ENCODE measurements at regions not wholly inside any gene's neighbourhood (a gene's known extent, or its start where the extent isn't known, plus 50 kb on each side); places are given as distances from the start of the nearest gene placed in this dataset.

DNA sequence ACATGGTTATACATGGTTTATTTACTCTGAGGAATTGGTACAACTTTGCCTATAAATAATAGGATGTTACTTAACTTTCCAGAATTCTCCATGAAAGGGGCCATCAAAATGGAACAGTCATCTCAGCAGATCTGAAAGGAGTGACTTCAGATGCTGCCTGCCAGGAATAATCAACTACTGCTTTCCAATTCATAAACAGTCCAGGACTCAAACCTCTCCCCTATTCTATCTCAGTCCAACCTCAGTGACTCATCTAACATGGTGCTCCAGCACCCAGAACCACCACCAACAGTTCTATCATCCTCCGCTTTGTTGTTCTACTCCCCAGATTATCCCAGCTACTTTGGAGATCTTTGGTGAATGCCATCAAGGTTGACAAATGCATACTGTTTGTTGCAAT, 221.5 kb upstream of the MPDZ start:
- in situ Hi-C loops (cut with HindIII; ENCODE audit: low sequenced_read_pairs): no loop called here
- DNase-seq (ENCODE audit: low spot score): no peak

DNA sequence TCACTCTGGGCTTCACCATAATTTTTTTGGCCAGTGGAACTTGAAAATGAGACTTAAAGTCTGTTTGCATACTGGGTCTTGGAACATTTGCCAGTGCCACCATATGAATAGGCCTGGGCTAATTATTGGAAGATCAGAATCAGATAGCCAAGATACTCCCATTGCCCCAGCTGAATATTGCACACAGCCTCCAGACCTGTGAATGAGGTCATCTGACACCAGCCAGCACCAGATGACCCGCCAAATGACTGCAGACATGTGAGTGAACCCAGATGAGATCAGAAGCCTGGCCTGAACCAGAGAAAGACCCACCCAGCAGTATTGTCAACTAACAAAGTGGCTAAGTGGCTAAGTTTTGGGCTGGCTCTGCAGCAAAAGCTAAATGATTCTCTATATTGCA, 220.5 kb upstream of the MPDZ start:
- DNase-seq (ENCODE audit: low spot score): no peak
- in situ Hi-C loops (cut with HindIII; ENCODE audit: low sequenced_read_pairs): no loop called here

GRCh38 chr9:13493697-13494096, 214.2 kb upstream of the MPDZ start:
- in situ Hi-C loops (cut with HindIII; ENCODE audit: low sequenced_read_pairs): no loop called here
- DNase-seq (ENCODE audit: low spot score): no peak

DNA sequence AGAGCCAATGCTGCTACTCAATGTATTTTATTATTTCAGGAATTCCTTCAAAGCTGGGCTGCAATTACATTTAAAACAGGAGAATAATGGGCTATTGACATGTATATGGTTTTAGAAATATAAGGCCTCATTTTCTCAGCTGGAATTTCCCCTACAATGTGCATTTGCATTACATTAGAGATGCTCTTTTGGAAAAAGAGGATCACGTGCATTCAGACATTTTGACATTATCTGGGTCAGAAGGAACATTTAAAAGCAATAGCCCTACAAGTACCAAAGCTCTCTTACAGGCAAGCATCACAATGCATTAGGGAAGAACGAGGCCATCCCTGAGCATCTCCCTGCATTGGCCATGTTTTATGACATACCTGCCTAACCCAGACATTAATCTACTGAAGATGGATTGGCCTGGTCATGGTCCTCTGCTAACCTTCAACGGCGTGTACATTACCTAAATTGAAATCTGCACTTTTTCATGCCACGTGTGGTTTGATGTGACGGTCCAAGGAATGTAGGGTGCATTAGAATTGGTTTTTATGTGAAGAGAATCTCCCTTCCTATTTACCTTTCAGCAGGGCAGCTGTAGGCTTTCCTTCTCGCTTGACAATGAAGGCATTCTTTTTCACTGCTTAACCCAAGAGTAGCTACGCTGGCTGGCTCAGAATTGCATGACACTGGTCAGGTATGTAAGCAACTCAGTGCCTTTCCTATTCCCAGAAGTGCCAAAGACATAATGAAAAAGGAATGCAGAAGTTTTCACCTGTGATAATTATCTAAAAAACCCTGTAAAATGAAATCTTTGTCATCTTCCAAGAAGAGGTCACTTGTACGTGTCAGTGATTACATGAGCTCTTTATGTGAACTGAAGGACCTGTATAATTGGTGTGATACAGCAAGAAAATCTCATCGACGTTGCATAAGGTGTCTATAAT, 212.3 kb upstream of the MPDZ start:
- in situ Hi-C loops (cut with HindIII; ENCODE audit: low sequenced_read_pairs): no loop called here
- DNase-seq (ENCODE audit: low spot score): no peak

DNA sequence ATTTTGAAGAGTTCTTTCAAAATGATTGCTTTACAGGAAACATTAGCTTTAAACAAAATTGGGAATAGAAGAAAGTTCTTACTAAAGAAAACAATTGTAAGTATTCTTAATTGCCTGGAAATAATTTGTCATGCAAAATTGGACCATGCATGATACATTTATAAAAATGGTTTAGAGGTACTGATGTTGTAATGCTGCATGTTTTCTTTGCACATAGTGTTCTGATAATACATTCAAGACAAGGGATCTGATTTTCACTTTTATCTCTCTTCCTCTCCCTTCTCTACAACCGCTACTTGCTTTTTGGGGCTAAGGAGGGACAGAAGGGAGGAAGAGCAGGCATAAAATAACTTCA, 211.6 kb upstream of the MPDZ start:
- in situ Hi-C loops (cut with HindIII; ENCODE audit: low sequenced_read_pairs): no loop called here
- DNase-seq (ENCODE audit: low spot score): no peak

GRCh38 chr9:13487936-13488335, 208.4 kb upstream of the MPDZ start:
- no peak for DNase-seq (ENCODE audit: low spot score)
- in situ Hi-C loops (cut with HindIII; ENCODE audit: low sequenced_read_pairs): no loop called here

DNA sequence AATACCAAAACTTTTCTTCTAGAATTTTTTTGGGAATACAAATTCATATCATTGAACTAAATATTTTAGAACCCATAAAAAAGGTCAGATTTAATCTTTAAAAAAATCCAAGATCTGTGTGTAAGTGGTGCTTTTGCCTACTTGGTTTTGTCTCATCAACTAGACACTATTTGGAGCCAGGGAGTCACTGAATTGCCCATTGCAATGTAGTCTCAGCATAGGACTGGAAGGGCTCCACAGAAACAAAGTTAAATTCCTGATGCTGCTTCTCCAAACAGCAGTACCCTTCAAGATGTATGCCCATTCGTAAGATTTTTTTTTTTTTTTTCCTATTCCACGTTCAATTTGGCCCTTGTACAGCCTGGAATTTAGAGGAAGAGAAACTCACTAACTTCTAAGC, 208.0 kb upstream of the MPDZ start:
- no peak for DNase-seq (ENCODE audit: low spot score)
- in situ Hi-C loops (cut with HindIII; ENCODE audit: low sequenced_read_pairs): no loop called here

GRCh38 chr9:13487071-13487470, 207.6 kb upstream of the MPDZ start:
- no peak for DNase-seq (ENCODE audit: low spot score)
- in situ Hi-C loops (cut with HindIII; ENCODE audit: low sequenced_read_pairs): no loop called here

GRCh38 chr9:13485068-13485596, 205.6 kb upstream of the MPDZ start:
- in situ Hi-C loops (cut with HindIII; ENCODE audit: low sequenced_read_pairs): no loop called here
- DNase-seq (ENCODE audit: low spot score): no peak

GRCh38 chr9:13484186-13484585, 204.7 kb upstream of the MPDZ start:
- no peak for DNase-seq (ENCODE audit: low spot score)
- in situ Hi-C loops (cut with HindIII; ENCODE audit: low sequenced_read_pairs): no loop called here

GRCh38 chr9:13481274-13481673, 201.8 kb upstream of the MPDZ start:
- in situ Hi-C loops (cut with HindIII; ENCODE audit: low sequenced_read_pairs): no loop called here
- DNase-seq (ENCODE audit: low spot score): no peak

- in situ Hi-C loops (cut with HindIII; ENCODE audit: low sequenced_read_pairs): no loop called here
- DNase-seq (ENCODE audit: low spot score): no peak
These were observed 201.2 kb upstream of the MPDZ start for GRCh38 chr9:13480693-13481092.

DNA sequence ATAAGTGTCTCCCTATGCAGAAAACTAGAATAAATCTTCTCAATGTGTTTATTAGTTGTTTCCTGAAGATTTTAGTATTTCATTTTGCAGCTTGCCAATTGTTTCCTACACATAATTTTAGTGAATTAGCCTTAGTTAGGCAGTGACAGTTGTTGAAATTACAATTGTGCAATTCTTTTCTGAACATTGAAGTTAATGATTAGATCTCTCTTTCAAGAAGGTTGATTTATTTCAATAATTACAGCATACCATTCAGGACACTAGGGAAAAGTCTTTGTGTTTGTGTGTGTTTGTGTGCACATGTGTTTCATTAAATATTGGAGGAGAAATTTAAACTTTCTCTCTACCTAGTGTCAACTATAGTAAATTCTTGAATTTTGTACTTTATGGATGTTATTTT, 199.6 kb upstream of the MPDZ start:
- in situ Hi-C loops (cut with HindIII; ENCODE audit: low sequenced_read_pairs): no loop called here
- DNase-seq (ENCODE audit: low spot score): no peak

GRCh38 chr9:13478639-13479038, 199.1 kb upstream of the MPDZ start:
- no peak for DNase-seq (ENCODE audit: low spot score)
- in situ Hi-C loops (cut with HindIII; ENCODE audit: low sequenced_read_pairs): no loop called here

GRCh38 chr9:13478160-13478559, 198.7 kb upstream of the MPDZ start:
- no peak for DNase-seq (ENCODE audit: low spot score)
- in situ Hi-C loops (cut with HindIII; ENCODE audit: low sequenced_read_pairs): no loop called here

DNA sequence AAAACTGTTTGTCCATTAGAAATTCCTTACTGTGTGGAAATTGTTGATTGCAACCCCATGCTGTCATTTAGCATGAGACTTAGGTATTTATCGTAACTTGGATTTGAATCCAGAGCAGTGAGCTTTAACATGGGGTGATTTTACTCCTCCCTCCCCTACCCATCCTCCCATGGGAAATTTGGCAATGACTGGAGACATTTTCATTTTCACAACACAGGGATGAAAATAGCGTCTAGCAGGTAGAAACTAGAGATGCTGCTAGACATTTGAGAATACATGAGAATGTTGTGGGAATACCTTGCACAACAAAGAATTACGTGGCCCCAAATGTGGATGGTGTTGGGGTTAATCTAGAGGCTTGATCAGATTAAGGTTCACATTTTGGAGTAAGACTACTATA, 191.3 kb upstream of the MPDZ start:
- in situ Hi-C loops (cut with HindIII; ENCODE audit: low sequenced_read_pairs): no loop called here
- DNase-seq (ENCODE audit: low spot score): no peak

DNA sequence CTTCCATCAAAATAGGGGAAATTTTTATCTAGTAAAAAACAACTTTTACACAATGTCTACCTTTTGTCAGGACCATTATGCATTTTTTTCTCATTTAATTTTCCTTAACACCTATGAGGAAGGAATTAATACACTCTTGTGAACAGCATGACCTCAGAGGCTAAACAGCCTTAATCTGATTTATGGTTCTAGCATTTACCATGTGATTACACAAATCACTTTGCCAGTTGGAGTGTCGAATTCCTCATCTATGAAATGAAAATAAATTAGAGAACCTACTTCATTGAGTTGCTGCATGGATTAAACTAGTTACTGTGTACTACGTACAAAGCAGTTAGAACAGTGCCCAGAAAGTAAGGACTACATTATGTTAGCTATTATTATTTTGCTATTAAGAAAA, 187.7 kb upstream of the MPDZ start:
- no peak for DNase-seq (ENCODE audit: low spot score)
- in situ Hi-C loops (cut with HindIII; ENCODE audit: low sequenced_read_pairs): no loop called here

GRCh38 chr9:13461414-13461991, 182.0 kb upstream of the MPDZ start:
- DNase-seq (ENCODE audit: low spot score): no peak
- in situ Hi-C loops (cut with HindIII; ENCODE audit: low sequenced_read_pairs): no loop called here

- no peak for DNase-seq (ENCODE audit: low spot score)
- in situ Hi-C loops (cut with HindIII; ENCODE audit: low sequenced_read_pairs): no loop called here
These were observed 179.6 kb upstream of the MPDZ start for GRCh38 chr9:13459071-13459470.

DNA sequence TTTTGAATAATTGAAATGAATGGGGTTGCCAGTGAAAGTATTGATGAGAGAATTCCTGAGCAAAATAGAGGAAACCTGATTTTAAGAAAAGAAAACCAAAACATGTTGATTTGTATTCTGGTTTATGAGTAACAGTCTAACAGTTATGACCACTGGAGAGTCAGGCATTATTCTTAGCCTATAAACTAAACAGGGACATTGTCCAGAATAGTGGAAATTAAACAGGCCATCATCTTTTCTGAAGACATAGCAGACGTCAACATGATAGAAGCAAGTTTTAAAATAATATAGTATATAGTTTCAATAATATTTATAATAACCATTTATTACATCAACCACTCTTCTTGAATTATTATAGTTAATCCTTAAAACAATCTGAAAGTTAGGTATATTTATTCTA, 178.3 kb upstream of the MPDZ start:
- DNase-seq (ENCODE audit: low spot score): no peak
- in situ Hi-C loops (cut with HindIII; ENCODE audit: low sequenced_read_pairs): no loop called here

GRCh38 chr9:13450723-13451122, 171.2 kb upstream of the MPDZ start:
- in situ Hi-C loops (cut with HindIII; ENCODE audit: low sequenced_read_pairs): no loop called here
- DNase-seq (ENCODE audit: low spot score): no peak

All from G401 (cell line).